Skeletal muscle tissue (tissue), 3 donors: ENCODE measurements at regions not wholly inside any gene's neighbourhood (a gene's known extent, or its start where the extent isn't known, plus 50 kb on each side); places are given as distances from the start of the nearest gene placed in this dataset.

Experiments used
- H3K27ac ChIP-seq: one replicate; pipeline ENCODE4 v1.7.0; 2013; ENCODE audit warnings: mild to moderate bottlenecking, low read depth, low read length, inconsistent platforms
- H3K27me3 ChIP-seq, 3 donors: one replicate each; pipeline ENCODE4 v1.7.0; 2013; ENCODE audit warnings: low read length in 3 of 3; ENCODE audit not compliant: control insufficient read depth in 3 of 3, insufficient read depth in 3 of 3
- H3K36me3 ChIP-seq, 3 donors: one replicate each; pipeline ENCODE4 v1.7.0; 2013; ENCODE audit warnings: low read length in 3 of 3; ENCODE audit not compliant: control insufficient read depth in 3 of 3, insufficient read depth in 3 of 3
- H3K4me1 ChIP-seq, 3 donors: one replicate each; pipeline ENCODE4 v1.7.0; 2013; ENCODE audit warnings: low read length in 3 of 3, mild to moderate bottlenecking in 3 of 3; ENCODE audit not compliant: control insufficient read depth in 3 of 3, insufficient read depth in 3 of 3
- H3K4me3 ChIP-seq, 3 donors: one replicate each; pipeline ENCODE4 v1.7.0; 2013; ENCODE audit warnings: low read length in 3 of 3
- H3K9ac ChIP-seq, 3 donors: one replicate each; pipeline ENCODE4 v1.7.0; 2013; ENCODE audit warnings: low read length in 3 of 3, mild to moderate bottlenecking in 3 of 3, moderate library complexity in 2 of 3, low read depth in 1 of 3
- H3K9me3 ChIP-seq, 3 donors: one replicate each; pipeline ENCODE4 v1.7.0; 2013; ENCODE audit warnings: low read length in 3 of 3; ENCODE audit not compliant: control insufficient read depth in 3 of 3
- donor health status: Osteomylitis.

GRCh38 chr2:34997779-34998178 is 1357.8 kb upstream of the CRIM1 start:
- no peaks in the 10 kb centered on the region for H3K27me3 ChIP-seq
- no peaks in the 10 kb centered on the region for H3K4me1 ChIP-seq
- no peak overlapping the region for H3K27ac ChIP-seq
- H3K36me3 ChIP-seq = no peaks in the 10 kb centered on the region
- no peak overlapping the region for H3K4me3 ChIP-seq
- H3K9me3 ChIP-seq = no peaks in the 10 kb centered on the region
- no peak overlapping the region for H3K9ac ChIP-seq

- Histone ChIP-seq H3K36me3 (no peaks in the 10 kb centered on the region), H3K27ac (no peak overlapping the region), H3K4me1 (no peaks in the 10 kb centered on the region), H3K9me3 (no peaks in the 10 kb centered on the region), H3K9ac (no peak overlapping the region), H3K27me3 (no peaks in the 10 kb centered on the region), H3K4me3 (no peak overlapping the region)
These were observed 1360.4 kb upstream of the CRIM1 start for GRCh38 chr2:34995196-34995595.

- no peak overlapping the region for H3K9ac ChIP-seq
- no peaks in the 10 kb centered on the region for H3K36me3 ChIP-seq
- no peaks in the 10 kb centered on the region for H3K4me1 ChIP-seq
- H3K9me3 ChIP-seq = no peaks in the 10 kb centered on the region
- H3K27ac ChIP-seq = no peak overlapping the region
- H3K4me3 ChIP-seq = no peak overlapping the region
- no peaks in the 10 kb centered on the region for H3K27me3 ChIP-seq
These were observed 1363.9 kb upstream of the CRIM1 start for GRCh38 chr2:34991508-34992274.

- H3K9ac ChIP-seq = no peak overlapping the region
- no peaks in the 10 kb centered on the region for H3K36me3 ChIP-seq
- no peak overlapping the region for H3K4me3 ChIP-seq
- no peaks in the 10 kb centered on the region for H3K4me1 ChIP-seq
- H3K27me3 ChIP-seq = no peaks in the 10 kb centered on the region
- no peaks in the 10 kb centered on the region for H3K9me3 ChIP-seq
- H3K27ac ChIP-seq = no peak overlapping the region
These were observed 1370.1 kb upstream of the CRIM1 start for GRCh38 chr2:34985474-34985873.

- H3K9ac ChIP-seq = no peak overlapping the region
- no peaks in the 10 kb centered on the region for H3K4me1 ChIP-seq
- H3K9me3 ChIP-seq = peaks cover 0 to 2% (median 0%) of the 10 kb centered on the region in 3 donors
- no peak overlapping the region for H3K4me3 ChIP-seq
- no peaks in the 10 kb centered on the region for H3K27me3 ChIP-seq
- no peaks in the 10 kb centered on the region for H3K36me3 ChIP-seq
- H3K27ac ChIP-seq = no peak overlapping the region
These were observed 1374.9 kb upstream of the CRIM1 start for GRCh38 chr2:34980689-34981088.

GRCh38 chr2:34979148-34979547 is 1376.4 kb upstream of the CRIM1 start:
- H3K4me1 ChIP-seq = no peaks in the 10 kb centered on the region
- H3K9ac ChIP-seq = no peak overlapping the region
- H3K36me3 ChIP-seq = no peaks in the 10 kb centered on the region
- H3K9me3 ChIP-seq = peaks cover 0 to 2% (median 0%) of the 10 kb centered on the region in 3 donors
- no peak overlapping the region for H3K27ac ChIP-seq
- no peaks in the 10 kb centered on the region for H3K27me3 ChIP-seq
- no peak overlapping the region for H3K4me3 ChIP-seq

- no peaks in the 10 kb centered on the region for H3K9me3 ChIP-seq
- no peaks in the 10 kb centered on the region for H3K4me1 ChIP-seq
- H3K27ac ChIP-seq = no peak overlapping the region
These were observed 1362.7 kb upstream of the FAM98A start for GRCh38 chr2:34961822-34962221.

GRCh38 chr2:34954758-34955157 is 1355.7 kb upstream of the FAM98A start:
- Histone ChIP-seq H3K9ac (no peak overlapping the region), H3K36me3 (no peaks in the 10 kb centered on the region), H3K9me3 (no peaks in the 10 kb centered on the region), H3K27me3 (no peaks in the 10 kb centered on the region), H3K4me3 (no peak overlapping the region), H3K27ac (no peak overlapping the region), H3K4me1 (no peaks in the 10 kb centered on the region)

More at GRCh38 chr2:34961822-34962221, 1362.7 kb upstream of the FAM98A start:
- H3K9ac ChIP-seq = no peak overlapping the region
- no peaks in the 10 kb centered on the region for H3K36me3 ChIP-seq
- no peaks in the 10 kb centered on the region for H3K27me3 ChIP-seq
- no peak overlapping the region for H3K4me3 ChIP-seq

GRCh38 chr2:34950797-34951196 is 1351.7 kb upstream of the FAM98A start:
- no peaks in the 10 kb centered on the region for H3K9me3 ChIP-seq
- no peaks in the 10 kb centered on the region for H3K4me1 ChIP-seq
- no peak overlapping the region for H3K9ac ChIP-seq
- H3K36me3 ChIP-seq = no peaks in the 10 kb centered on the region
- H3K4me3 ChIP-seq = no peak overlapping the region
- H3K27ac ChIP-seq = no peak overlapping the region
- H3K27me3 ChIP-seq = no peaks in the 10 kb centered on the region

- no peak overlapping the region for H3K4me3 ChIP-seq
- H3K9me3 ChIP-seq = no peaks in the 10 kb centered on the region
- H3K27me3 ChIP-seq = no peaks in the 10 kb centered on the region
- H3K4me1 ChIP-seq = no peaks in the 10 kb centered on the region
- H3K36me3 ChIP-seq = no peaks in the 10 kb centered on the region
- H3K27ac ChIP-seq = no peak overlapping the region
- no peak overlapping the region for H3K9ac ChIP-seq
These were observed 1350.2 kb upstream of the FAM98A start for GRCh38 chr2:34949316-34949715.
